KMS-11 (cell line): ENCODE measurements at regions not wholly inside any gene's neighbourhood (a gene's known extent, or its start where the extent isn't known, plus 50 kb on each side); places are given as distances from the start of the nearest gene placed in this dataset.

ENCODE experiments used
- H2AFZ ChIP-seq: fragments of 200-600 bp; sonication (generic); 2 replicates; pipeline ENCODE4 v1.6.1; 2016; ENCODE audit warnings: antibody characterized with exemption, mixed run types, low read depth
- H3K27ac ChIP-seq: fragments of 200-600 bp; sonication (generic); 2 replicates; pipeline ENCODE4 v1.6.1; 2016; ENCODE audit warnings: mild to moderate bottlenecking, mixed run types
- H3K27me3 ChIP-seq: fragments of 200-600 bp; sonication (generic); 2 replicates; pipeline ENCODE4 v1.6.1; 2017; ENCODE audit warnings: mild to moderate bottlenecking, low read depth, mixed run types, moderate library complexity; ENCODE audit not compliant: insufficient read depth
- H3K36me3 ChIP-seq: fragments of 200-600 bp; sonication (generic); 2 replicates; pipeline ENCODE4 v1.6.1; 2017; ENCODE audit warnings: mild to moderate bottlenecking, mixed run types; ENCODE audit not compliant: insufficient read depth
- H3K4me1 ChIP-seq: fragments of 200-600 bp; sonication (generic); 2 replicates; pipeline ENCODE4 v1.6.1; 2016; ENCODE audit warnings: mild to moderate bottlenecking, low read depth, mixed run types; ENCODE audit not compliant: poor library complexity, severe bottlenecking
- H3K4me2 ChIP-seq: fragments of 200-600 bp; sonication (generic); 2 replicates; pipeline ENCODE4 v1.7.0; 2016; ENCODE audit warnings: mild to moderate bottlenecking, mixed run types
- H3K4me3 ChIP-seq: fragments of 200-600 bp; sonication (generic); IDR thresholded peaks from 2 replicates; pipeline ENCODE4 v1.6.1; 2017; ENCODE audit warnings: low read depth, low read length, mixed read lengths; ENCODE audit not compliant: insufficient read depth
- H3K79me2 ChIP-seq: fragments of 200-600 bp; sonication (generic); 2 replicates; pipeline ENCODE4 v1.6.1; 2016; ENCODE audit warnings: low read depth, mixed run types; ENCODE audit not compliant: insufficient read depth
- H3K9ac ChIP-seq: fragments of 200-600 bp; sonication (generic); 2 replicates; pipeline ENCODE4 v1.6.1; 2016; ENCODE audit warnings: mild to moderate bottlenecking, mixed run types
- H4K20me1 ChIP-seq: fragments of 200-600 bp; sonication (generic); 2 replicates; pipeline ENCODE4 v1.6.1; 2016; ENCODE audit warnings: mild to moderate bottlenecking, mixed run types; ENCODE audit not compliant: insufficient read depth
- TF ChIP-seq, protein P1 (sequence below): fragments of 200-600 bp; sonication (generic); conservative IDR thresholded peaks from 2 replicates; pipeline ENCODE4 v1.6.1; 2017; ENCODE audit warnings: low read depth, mild to moderate bottlenecking, antibody characterized with exemption, low read length, moderate library complexity, mixed read lengths

DNA sequence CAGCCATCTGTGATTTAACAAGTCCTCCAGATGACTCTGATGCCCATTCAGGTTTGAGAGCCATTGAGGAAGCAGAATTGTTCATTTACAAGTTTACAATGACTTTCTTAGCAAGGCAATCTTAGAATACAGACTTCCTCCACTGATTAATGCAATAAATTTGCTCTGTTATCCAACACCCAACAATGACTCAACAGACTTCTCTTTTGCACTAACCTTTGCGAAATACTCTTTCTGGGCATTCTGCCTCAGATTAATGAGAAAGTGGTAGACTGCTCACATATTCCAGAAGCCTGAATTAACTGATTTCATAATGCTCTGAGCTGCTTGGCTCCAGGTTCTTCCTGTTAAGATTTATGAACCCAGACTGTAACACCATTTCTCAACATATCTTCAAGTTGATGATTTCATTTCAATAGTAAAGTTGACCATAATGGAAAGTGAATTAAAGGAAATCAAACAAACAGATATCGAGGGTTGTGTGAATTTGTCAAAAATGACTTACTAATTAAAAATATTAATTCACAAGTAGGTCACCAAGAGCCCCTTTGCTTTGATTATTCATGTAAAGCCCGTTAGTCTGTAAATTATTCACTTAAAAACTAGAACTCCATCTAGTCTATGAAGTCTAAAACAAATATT is 70.5 kb upstream of the BLID start:
- Histone ChIP-seq H3K4me2 (no peak overlapping the region), H3K27ac (no peak overlapping the region), H3K9ac (no peak overlapping the region), H3K36me3 (no peaks in the 10 kb centered on the region), H3K4me3 (no peak overlapping the region), H4K20me1 (no peaks in the 10 kb centered on the region), H2AFZ (no peak overlapping the region), H3K4me1 (no peaks in the 10 kb centered on the region), H3K27me3 (no peaks in the 10 kb centered on the region), H3K79me2 (no peaks in the 10 kb centered on the region)
- TF ChIP-seq, protein P1, sequence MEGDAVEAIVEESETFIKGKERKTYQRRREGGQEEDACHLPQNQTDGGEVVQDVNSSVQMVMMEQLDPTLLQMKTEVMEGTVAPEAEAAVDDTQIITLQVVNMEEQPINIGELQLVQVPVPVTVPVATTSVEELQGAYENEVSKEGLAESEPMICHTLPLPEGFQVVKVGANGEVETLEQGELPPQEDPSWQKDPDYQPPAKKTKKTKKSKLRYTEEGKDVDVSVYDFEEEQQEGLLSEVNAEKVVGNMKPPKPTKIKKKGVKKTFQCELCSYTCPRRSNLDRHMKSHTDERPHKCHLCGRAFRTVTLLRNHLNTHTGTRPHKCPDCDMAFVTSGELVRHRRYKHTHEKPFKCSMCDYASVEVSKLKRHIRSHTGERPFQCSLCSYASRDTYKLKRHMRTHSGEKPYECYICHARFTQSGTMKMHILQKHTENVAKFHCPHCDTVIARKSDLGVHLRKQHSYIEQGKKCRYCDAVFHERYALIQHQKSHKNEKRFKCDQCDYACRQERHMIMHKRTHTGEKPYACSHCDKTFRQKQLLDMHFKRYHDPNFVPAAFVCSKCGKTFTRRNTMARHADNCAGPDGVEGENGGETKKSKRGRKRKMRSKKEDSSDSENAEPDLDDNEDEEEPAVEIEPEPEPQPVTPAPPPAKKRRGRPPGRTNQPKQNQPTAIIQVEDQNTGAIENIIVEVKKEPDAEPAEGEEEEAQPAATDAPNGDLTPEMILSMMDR = no peak

DNA sequence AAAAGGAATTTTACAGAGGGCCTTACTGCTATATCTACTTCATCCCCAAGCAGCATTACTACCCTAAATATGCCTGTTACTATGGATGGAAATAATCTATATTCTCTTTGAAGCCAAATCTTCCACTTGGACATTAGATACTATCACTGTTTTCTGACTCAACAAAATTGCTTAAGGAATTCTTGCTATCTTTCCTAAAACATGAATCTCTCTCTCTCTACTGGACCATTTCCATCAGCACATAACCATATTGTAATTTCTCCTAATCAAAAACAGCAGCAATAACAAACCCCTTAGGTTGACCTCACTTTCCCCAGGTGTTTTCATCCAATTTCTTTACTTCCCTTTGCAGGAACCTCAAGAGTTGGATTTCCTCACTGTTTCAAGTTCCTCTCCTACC is 67.9 kb upstream of the BLID start:
- TF ChIP-seq, protein P1 = no peak
- no peak overlapping the region for H3K9ac ChIP-seq
- no peaks in the 10 kb centered on the region for H4K20me1 ChIP-seq
- no peak overlapping the region for H2AFZ ChIP-seq
- no peaks in the 10 kb centered on the region for H3K27me3 ChIP-seq
- H3K79me2 ChIP-seq = no peaks in the 10 kb centered on the region
- H3K4me2 ChIP-seq = no peak overlapping the region
- H3K4me3 ChIP-seq = no peak overlapping the region
- no peak overlapping the region for H3K27ac ChIP-seq
- no peaks in the 10 kb centered on the region for H3K36me3 ChIP-seq
- no peaks in the 10 kb centered on the region for H3K4me1 ChIP-seq

DNA sequence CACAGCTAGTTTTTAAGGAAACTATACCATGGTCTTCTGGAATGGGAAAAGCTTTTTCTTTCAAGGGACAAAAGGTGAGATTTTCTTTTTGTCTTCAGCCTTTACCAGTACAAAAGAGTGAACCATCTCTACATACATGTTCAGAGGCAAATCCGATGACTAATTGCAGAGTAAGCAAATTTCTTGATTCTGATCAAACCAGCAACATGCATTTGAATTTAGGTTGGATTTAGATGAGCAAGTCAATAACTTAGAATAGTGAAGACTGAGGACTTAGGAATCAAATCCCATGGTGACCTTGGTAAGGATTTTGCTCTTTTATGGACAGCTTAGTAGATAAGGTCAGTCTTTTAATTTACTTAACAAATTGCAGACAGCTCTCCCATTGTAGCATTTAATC is 65.9 kb upstream of the BLID start:
- Histone ChIP-seq H3K27me3 (no peaks in the 10 kb centered on the region), H4K20me1 (no peaks in the 10 kb centered on the region), H3K79me2 (no peaks in the 10 kb centered on the region), H3K36me3 (no peaks in the 10 kb centered on the region), H3K4me3 (no peak overlapping the region), H2AFZ (no peak overlapping the region), H3K27ac (no peak overlapping the region), H3K9ac (no peak overlapping the region), H3K4me1 (no peaks in the 10 kb centered on the region), H3K4me2 (no peak overlapping the region)
- TF ChIP-seq, protein P1 = no peak

DNA sequence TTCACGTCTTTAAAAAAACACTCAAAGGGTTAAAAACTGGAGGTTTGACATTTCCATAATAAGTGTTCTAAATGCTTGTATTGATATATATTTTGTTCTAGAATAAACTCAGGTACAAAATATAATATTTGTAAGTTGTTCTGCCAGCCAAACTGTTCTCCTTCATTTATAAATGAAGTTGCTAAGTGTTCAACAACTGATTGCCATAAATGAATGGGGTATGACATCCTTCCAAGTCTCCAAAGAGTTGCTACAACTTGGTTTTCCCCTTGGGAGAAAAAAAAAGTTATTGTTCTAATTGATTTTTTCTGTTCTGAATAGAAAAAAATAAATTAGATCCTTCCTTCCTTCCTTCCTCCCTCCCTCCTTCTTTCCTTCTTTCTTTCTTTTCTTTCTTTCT is 65.4 kb upstream of the BLID start:
- Histone ChIP-seq H3K4me2 (no peak overlapping the region), H3K4me1 (no peaks in the 10 kb centered on the region), H4K20me1 (no peaks in the 10 kb centered on the region), H3K27me3 (no peaks in the 10 kb centered on the region), H3K27ac (no peak overlapping the region), H3K4me3 (no peak overlapping the region), H3K79me2 (no peaks in the 10 kb centered on the region), H2AFZ (no peak overlapping the region), H3K36me3 (no peaks in the 10 kb centered on the region), H3K9ac (no peak overlapping the region)
- TF ChIP-seq, protein P1 = no peak
